ENCODE measurements at regions not wholly inside any gene's neighbourhood (a gene's known extent, or its start where the extent isn't known, plus 50 kb on each side); places are given as distances from the start of the nearest gene placed in this dataset.

DNA sequence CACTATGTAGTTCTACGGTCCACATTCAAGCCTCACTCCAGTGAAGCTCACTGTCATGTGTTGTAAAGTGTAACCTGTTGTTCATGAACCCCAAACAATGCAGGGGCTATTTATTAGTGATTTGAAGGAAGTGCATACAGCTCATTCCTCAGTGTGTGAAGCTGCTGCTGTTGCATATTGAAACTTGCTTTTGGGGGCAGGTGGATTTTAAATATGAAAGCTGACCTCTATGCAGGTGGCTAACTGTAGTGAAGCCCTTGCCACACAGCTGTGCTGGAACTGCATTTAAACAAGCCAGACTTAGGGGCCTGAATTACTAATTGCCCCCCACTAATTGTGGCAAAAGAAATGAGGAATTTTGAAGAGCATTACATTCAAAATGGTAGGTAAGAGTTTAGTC is 226.3 kb downstream of the ATP23 start:
- Histone ChIP-seq H3K9me3 (ENCODE audit: control insufficient read depth in 2 of 2, insufficient read depth in 1 of 2, low read length in 1 of 2) (no peaks in the 10 kb centered on the region), H3K27me3 (ENCODE audit: control insufficient read depth in 2 of 2, insufficient read depth in 1 of 2, low read length in 1 of 2) (no peaks in the 10 kb centered on the region), H3K4me1 (ENCODE audit: control insufficient read depth in 2 of 2, insufficient read depth in 2 of 2, low read length in 2 of 2) (no peaks in the 10 kb centered on the region), H3K27ac (ENCODE audit: low read depth in 1 of 2, low read length in 1 of 2) (no peak overlapping the region), H3K4me3 (ENCODE audit: low read length in 2 of 2) (no peak overlapping the region), H3K36me3 (ENCODE audit: control insufficient read depth in 2 of 2, insufficient read depth in 2 of 2, low read length in 1 of 2) (no peaks in the 10 kb centered on the region)
- DNase-seq (ENCODE audit: low read depth in 6 of 9, low spot score in 9 of 9) = no peak
- WGBS = 40% methylated on average over 1 of the region's 1 CpG

DNA sequence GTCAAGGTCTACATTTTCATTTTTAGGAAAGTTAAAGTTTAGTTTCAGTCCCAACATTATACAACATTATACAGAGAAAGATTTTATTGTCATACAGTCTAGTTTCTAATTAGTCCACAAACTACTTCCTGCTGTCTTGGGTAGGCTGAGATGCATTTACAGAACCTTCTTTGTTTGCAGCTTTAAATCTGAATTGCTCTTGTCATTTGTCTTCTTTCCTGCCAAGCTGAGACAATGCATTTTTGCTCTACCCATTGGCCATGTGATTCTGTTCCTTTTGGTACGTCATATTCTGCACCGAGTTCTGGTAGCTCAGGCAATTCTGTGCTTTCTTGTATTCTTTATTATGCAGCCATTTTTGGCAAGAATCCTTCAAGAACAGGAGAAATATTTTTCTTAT is 228.5 kb downstream of the ATP23 start:
- H3K4me3 ChIP-seq (ENCODE audit: low read length in 2 of 2) = no peak overlapping the region
- H3K27ac ChIP-seq (ENCODE audit: low read depth in 1 of 2, low read length in 1 of 2) = no peak overlapping the region
- H3K9me3 ChIP-seq (ENCODE audit: control insufficient read depth in 2 of 2, insufficient read depth in 1 of 2, low read length in 1 of 2) = no peaks in the 10 kb centered on the region
- H3K4me1 ChIP-seq (ENCODE audit: control insufficient read depth in 2 of 2, insufficient read depth in 2 of 2, low read length in 2 of 2) = no peaks in the 10 kb centered on the region
- 83% methylated on average over 2 of the region's 2 CpGs for WGBS
- H3K27me3 ChIP-seq (ENCODE audit: control insufficient read depth in 2 of 2, insufficient read depth in 1 of 2, low read length in 1 of 2) = no peaks in the 10 kb centered on the region
- no peak for DNase-seq (ENCODE audit: low read depth in 6 of 9, low spot score in 9 of 9)
- H3K36me3 ChIP-seq (ENCODE audit: control insufficient read depth in 2 of 2, insufficient read depth in 2 of 2, low read length in 1 of 2) = no peaks in the 10 kb centered on the region

DNA sequence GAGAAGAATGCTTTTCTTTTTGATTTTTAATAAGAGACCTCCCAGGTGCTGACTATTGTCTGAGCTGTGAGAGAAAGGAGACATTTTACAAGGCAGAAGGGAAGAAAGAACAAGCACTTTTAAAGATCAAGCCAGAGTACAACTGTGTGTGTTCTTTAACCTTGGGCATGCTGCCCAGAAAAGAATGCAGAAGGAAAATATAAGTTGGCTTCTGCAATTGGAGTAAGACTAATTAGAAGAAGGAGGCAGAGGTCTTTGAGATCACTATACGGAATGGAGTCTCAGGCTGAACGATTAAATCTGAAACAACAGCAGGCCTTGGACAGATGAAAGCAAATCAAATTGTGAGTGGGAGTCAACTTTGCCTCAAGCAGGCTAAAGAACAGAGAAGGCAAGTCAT is 230.5 kb downstream of the ATP23 start:
- Histone ChIP-seq H3K4me1 (ENCODE audit: control insufficient read depth in 2 of 2, insufficient read depth in 2 of 2, low read length in 2 of 2) (no peaks in the 10 kb centered on the region), H3K27me3 (ENCODE audit: control insufficient read depth in 2 of 2, insufficient read depth in 1 of 2, low read length in 1 of 2) (no peaks in the 10 kb centered on the region), H3K27ac (ENCODE audit: low read depth in 1 of 2, low read length in 1 of 2) (no peak overlapping the region), H3K36me3 (ENCODE audit: control insufficient read depth in 2 of 2, insufficient read depth in 2 of 2, low read length in 1 of 2) (no peaks in the 10 kb centered on the region), H3K9me3 (ENCODE audit: control insufficient read depth in 2 of 2, insufficient read depth in 1 of 2, low read length in 1 of 2) (no peaks in the 10 kb centered on the region), H3K4me3 (ENCODE audit: low read length in 2 of 2) (no peak overlapping the region)
- no peak for DNase-seq (ENCODE audit: low read depth in 6 of 9, low spot score in 9 of 9)
- WGBS = 94% methylated on average over 2 of the region's 2 CpGs

DNA sequence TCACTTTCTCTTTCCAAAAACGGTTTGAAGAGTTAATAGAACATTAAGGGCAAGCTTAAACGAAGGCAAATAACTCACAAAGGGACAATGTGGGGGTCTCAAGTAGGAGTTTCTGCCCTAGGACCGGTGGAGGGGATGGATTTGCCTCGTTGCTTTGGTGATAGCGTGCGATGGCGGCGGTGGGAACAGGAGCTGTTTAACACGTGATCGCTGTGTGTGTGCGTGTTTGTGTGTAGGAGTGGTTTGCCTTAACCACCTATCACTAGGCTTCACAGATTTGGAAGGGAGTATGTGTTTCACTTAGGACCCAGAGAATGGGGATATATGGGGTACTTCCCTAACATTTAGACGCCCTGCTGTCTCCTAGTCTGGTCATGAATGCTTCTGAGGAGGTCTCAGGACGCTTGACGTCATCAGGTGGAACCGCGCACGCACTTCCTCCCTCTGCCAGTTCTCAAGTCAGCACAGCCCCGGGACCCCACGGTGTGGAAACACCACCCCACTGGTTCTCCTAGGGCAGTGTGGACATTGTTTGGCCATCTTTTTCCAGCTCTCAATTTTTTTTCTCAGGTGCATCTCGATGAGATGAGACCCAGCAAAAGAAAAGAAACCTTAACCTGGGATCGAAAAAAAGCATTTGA is 231.2 kb downstream of the ATP23 start:
- Histone ChIP-seq H3K36me3 (ENCODE audit: control insufficient read depth in 2 of 2, insufficient read depth in 2 of 2, low read length in 1 of 2) (no peaks in the 10 kb centered on the region), H3K27me3 (ENCODE audit: control insufficient read depth in 2 of 2, insufficient read depth in 1 of 2, low read length in 1 of 2) (no peaks in the 10 kb centered on the region), H3K4me3 (ENCODE audit: low read length in 2 of 2) (no peak overlapping the region), H3K4me1 (ENCODE audit: control insufficient read depth in 2 of 2, insufficient read depth in 2 of 2, low read length in 2 of 2) (no peaks in the 10 kb centered on the region), H3K9me3 (ENCODE audit: control insufficient read depth in 2 of 2, insufficient read depth in 1 of 2, low read length in 1 of 2) (no peaks in the 10 kb centered on the region), H3K27ac (ENCODE audit: low read depth in 1 of 2, low read length in 1 of 2) (no peak overlapping the region)
- 95% methylated on average over 21 of the region's 21 CpGs for WGBS
- no peak for DNase-seq (ENCODE audit: low read depth in 6 of 9, low spot score in 9 of 9)

DNA sequence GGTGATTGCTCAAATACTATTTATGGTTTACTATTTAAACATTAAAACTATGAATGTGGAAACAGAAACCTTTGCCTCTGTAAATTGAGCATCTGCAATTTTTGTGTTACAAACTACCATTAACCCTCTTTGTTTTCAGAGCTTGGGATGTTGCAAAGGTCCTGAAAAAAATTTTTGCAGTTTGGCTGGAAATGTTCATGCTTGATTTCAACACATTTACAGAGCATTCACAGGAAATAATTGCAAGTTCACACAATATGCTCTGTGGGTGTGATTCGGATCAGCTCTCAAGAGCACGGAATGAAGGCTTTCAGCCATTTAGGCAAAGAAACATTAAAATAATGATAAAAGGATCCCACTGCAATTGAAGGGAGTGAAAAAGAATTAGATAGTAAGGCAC is 232.9 kb downstream of the ATP23 start:
- Histone ChIP-seq H3K27ac (ENCODE audit: low read depth in 1 of 2, low read length in 1 of 2) (no peak overlapping the region), H3K4me1 (ENCODE audit: control insufficient read depth in 2 of 2, insufficient read depth in 2 of 2, low read length in 2 of 2) (no peaks in the 10 kb centered on the region), H3K4me3 (ENCODE audit: low read length in 2 of 2) (no peak overlapping the region), H3K27me3 (ENCODE audit: control insufficient read depth in 2 of 2, insufficient read depth in 1 of 2, low read length in 1 of 2) (no peaks in the 10 kb centered on the region), H3K36me3 (ENCODE audit: control insufficient read depth in 2 of 2, insufficient read depth in 2 of 2, low read length in 1 of 2) (no peaks in the 10 kb centered on the region), H3K9me3 (ENCODE audit: control insufficient read depth in 2 of 2, insufficient read depth in 1 of 2, low read length in 1 of 2) (no peaks in the 10 kb centered on the region)
- DNase-seq (ENCODE audit: low read depth in 6 of 9, low spot score in 9 of 9) = no peak
- 91% methylated on average over 2 of the region's 2 CpGs for WGBS

DNA sequence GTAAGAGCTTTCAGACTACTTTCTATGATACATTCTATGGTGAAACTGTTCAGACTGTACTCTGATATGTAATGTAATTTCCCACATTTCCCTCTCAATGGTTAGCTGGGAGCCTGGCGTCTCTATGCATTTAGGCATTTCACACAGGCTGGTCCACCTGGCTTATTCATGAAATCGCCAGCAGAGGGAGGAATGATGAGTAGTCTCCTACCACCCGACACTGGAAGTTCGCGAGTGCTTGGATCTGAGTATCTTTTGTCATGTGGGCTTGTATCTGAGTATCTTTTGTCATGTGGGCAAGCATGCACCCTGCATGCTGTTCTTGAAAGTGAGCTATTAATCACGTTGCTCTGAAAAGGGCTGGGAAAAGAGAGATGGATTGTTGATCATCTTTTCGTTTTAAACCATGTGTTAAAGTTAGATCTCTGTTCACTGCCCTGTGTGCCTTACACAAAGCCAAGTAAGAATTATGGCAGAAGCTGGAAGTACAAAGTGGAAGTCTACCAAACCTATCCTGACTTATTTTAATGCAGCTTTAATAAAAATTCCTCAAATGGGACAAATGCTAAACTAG is 235.0 kb downstream of the ATP23 start:
- Histone ChIP-seq H3K27me3 (ENCODE audit: control insufficient read depth in 2 of 2, insufficient read depth in 1 of 2, low read length in 1 of 2) (no peaks in the 10 kb centered on the region), H3K4me3 (ENCODE audit: low read length in 2 of 2) (no peak overlapping the region), H3K4me1 (ENCODE audit: control insufficient read depth in 2 of 2, insufficient read depth in 2 of 2, low read length in 2 of 2) (no peaks in the 10 kb centered on the region), H3K27ac (ENCODE audit: low read depth in 1 of 2, low read length in 1 of 2) (no peak overlapping the region), H3K9me3 (ENCODE audit: control insufficient read depth in 2 of 2, insufficient read depth in 1 of 2, low read length in 1 of 2) (no peaks in the 10 kb centered on the region), H3K36me3 (ENCODE audit: control insufficient read depth in 2 of 2, insufficient read depth in 2 of 2, low read length in 1 of 2) (no peaks in the 10 kb centered on the region)
- WGBS = 54% methylated on average over 7 of the region's 7 CpGs
- peak in 1 of 9 donors; percentile 7 for DNase-seq (ENCODE audit: low read depth in 6 of 9, low spot score in 9 of 9)

DNA sequence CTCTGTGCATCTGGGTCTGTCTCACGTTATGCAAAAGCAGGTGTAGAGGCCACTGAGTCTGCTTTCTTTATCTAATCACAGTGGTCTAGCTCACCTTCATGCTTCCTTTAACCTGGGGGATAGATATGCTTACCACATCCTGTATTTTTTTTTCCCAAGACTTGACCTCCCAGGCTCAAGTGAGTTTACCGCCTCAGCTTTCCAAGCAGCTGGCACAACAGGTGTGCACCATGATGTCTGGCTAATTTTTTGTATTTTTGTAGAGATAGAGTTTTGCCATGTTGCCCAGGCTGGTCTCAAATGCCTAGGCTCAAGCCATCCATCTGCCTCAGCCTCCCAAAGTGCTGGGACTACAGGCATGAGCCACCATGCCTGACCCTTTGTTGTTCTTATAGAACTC is 236.0 kb downstream of the ATP23 start:
- Histone ChIP-seq H3K4me3 (ENCODE audit: low read length in 2 of 2) (no peak overlapping the region), H3K36me3 (ENCODE audit: control insufficient read depth in 2 of 2, insufficient read depth in 2 of 2, low read length in 1 of 2) (no peaks in the 10 kb centered on the region), H3K9me3 (ENCODE audit: control insufficient read depth in 2 of 2, insufficient read depth in 1 of 2, low read length in 1 of 2) (no peaks in the 10 kb centered on the region), H3K27ac (ENCODE audit: low read depth in 1 of 2, low read length in 1 of 2) (no peak overlapping the region), H3K27me3 (ENCODE audit: control insufficient read depth in 2 of 2, insufficient read depth in 1 of 2, low read length in 1 of 2) (no peaks in the 10 kb centered on the region), H3K4me1 (ENCODE audit: control insufficient read depth in 2 of 2, insufficient read depth in 2 of 2, low read length in 2 of 2) (no peaks in the 10 kb centered on the region)
- no peak for DNase-seq (ENCODE audit: low read depth in 6 of 9, low spot score in 9 of 9)
- 68% methylated on average over 2 of the region's 2 CpGs for WGBS

DNA sequence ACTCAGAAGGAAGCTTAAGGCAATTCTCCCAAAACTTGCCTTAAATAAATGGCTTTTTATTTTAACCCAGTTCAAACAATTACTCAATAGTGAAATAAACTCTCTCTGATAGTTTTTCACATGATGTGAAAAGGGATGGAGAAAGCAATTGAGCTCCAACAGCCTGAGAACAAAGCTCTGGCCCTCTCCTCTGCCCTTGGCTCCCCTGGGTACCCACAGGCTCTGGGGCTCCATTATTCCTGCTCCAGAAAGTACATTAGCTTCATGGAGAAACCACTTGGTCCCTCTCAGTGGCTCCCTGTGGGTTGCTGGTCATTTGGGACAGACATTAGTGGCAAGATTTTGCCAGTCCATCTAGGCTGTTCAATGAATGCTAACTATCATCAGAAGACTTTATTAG is 242.8 kb downstream of the ATP23 start:
- no peaks in the 10 kb centered on the region for H3K36me3 ChIP-seq (ENCODE audit: control insufficient read depth in 2 of 2, insufficient read depth in 2 of 2, low read length in 1 of 2)
- H3K27ac ChIP-seq (ENCODE audit: low read depth in 1 of 2, low read length in 1 of 2) = no peak overlapping the region
- H3K4me1 ChIP-seq (ENCODE audit: control insufficient read depth in 2 of 2, insufficient read depth in 2 of 2, low read length in 2 of 2) = no peaks in the 10 kb centered on the region
- no peaks in the 10 kb centered on the region for H3K9me3 ChIP-seq (ENCODE audit: control insufficient read depth in 2 of 2, insufficient read depth in 1 of 2, low read length in 1 of 2)
- H3K27me3 ChIP-seq (ENCODE audit: control insufficient read depth in 2 of 2, insufficient read depth in 1 of 2, low read length in 1 of 2) = no peaks in the 10 kb centered on the region
- no peak overlapping the region for H3K4me3 ChIP-seq (ENCODE audit: low read length in 2 of 2)
- no peak for DNase-seq (ENCODE audit: low read depth in 6 of 9, low spot score in 9 of 9)

DNA sequence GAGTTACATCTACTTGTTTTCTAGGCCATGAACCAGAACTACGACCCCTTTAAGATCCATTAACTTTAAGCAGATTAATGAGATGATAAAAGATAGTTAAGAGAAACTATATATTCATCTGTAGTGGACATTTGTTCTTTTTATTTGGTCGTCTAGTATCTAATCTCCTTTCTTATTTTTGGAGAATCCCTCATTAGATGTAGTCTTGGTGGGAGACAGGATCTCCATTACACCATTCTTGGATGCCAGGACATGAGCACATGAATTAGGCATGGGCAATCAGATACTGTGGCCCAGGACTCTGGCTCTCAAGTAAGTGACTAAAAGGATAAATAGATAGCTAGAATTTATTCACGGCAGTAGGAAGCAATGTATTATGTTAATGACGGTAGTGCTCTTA is 245.0 kb downstream of the ATP23 start:
- DNase-seq (ENCODE audit: low read depth in 6 of 9, low spot score in 9 of 9) = no peak
- 97% methylated on average over 4 of the region's 4 CpGs for WGBS

More for the DNA sequence above, 245.0 kb downstream of the ATP23 start:
- Histone ChIP-seq H3K36me3 (ENCODE audit: control insufficient read depth in 2 of 2, insufficient read depth in 2 of 2, low read length in 1 of 2) (no peaks in the 10 kb centered on the region), H3K27me3 (ENCODE audit: control insufficient read depth in 2 of 2, insufficient read depth in 1 of 2, low read length in 1 of 2) (no peaks in the 10 kb centered on the region), H3K27ac (ENCODE audit: low read depth in 1 of 2, low read length in 1 of 2) (no peak overlapping the region), H3K4me3 (ENCODE audit: low read length in 2 of 2) (no peak overlapping the region), H3K9me3 (ENCODE audit: control insufficient read depth in 2 of 2, insufficient read depth in 1 of 2, low read length in 1 of 2) (no peaks in the 10 kb centered on the region), H3K4me1 (ENCODE audit: control insufficient read depth in 2 of 2, insufficient read depth in 2 of 2, low read length in 2 of 2) (no peaks in the 10 kb centered on the region)

Measured in thymus (tissue), 11 donors.